Epidermal melanocyte (primary cell): ENCODE measurements at regions not wholly inside any gene's neighbourhood (a gene's known extent, or its start where the extent isn't known, plus 50 kb on each side); places are given as distances from the start of the nearest gene placed in this dataset.
A peak's percentile ranks its signal among the peaks of the same experiment; 100 is the strongest.

Experiments used
- DNase-seq: peaks from one replicate; pipeline ENCODE4 v3.0.0; 2011; ENCODE audit warnings: low spot score; ENCODE audit not compliant: insufficient read length

DNA sequence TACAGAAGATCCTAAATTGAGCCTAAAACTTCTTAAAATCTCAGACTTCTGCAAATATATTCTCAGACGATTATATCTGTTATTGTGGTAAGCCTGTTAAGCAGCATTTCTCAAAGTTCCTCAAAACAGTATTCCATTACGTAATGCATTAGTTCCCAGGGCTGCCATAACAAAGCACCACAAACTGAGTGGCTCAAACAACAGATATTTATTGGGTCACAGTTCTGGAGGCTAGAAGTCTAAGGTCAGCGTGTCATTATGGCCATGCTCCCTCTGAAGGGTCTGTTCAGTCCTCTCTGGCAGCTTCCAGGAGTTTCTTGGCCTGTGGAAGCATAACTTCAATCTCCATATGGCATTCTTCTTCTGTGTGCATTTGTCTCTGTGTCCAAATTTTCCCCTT, 103.5 kb upstream of the ST6GALNAC5 start:
- no peak for DNase-seq

DNA sequence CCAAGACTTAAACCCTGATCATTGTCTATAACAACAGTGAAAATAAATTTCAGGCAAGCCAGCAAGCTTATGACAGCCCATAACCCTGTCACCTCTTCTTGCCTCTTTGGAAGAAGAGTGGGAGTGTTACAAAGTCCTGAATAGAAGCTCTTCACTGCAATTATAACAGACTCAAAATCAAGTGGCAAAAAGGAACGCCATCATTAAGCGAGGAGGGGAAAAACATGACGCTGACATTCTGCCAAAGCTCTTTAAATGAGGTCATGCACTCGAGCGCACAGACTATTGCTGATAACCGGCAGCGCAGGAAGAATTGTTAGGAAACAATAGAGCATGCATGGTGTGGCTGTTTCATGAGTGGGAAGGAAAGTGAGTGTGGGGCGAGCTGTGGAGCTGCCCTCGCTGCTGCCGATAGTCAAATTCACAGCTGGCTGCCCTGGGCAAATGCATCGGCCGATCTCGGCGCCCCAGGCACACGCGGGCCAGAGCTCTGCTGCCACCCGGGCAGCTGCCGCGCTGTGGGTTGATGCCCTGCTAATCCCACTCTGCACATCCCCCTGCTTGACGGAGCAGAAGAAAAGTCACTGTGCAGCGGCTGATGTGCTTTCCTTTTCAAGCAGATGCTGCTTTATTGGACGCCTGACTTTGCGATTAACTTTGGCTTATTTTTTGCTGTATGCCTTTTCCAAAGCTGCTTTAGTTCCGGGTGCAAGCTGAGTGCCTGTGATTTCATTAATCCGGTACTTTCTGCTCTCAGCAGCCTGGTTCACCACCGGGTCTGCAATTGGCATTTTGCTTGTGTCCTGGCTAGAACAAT, 102.4 kb upstream of the ST6GALNAC5 start:
- DNase-seq, result no peak

DNA sequence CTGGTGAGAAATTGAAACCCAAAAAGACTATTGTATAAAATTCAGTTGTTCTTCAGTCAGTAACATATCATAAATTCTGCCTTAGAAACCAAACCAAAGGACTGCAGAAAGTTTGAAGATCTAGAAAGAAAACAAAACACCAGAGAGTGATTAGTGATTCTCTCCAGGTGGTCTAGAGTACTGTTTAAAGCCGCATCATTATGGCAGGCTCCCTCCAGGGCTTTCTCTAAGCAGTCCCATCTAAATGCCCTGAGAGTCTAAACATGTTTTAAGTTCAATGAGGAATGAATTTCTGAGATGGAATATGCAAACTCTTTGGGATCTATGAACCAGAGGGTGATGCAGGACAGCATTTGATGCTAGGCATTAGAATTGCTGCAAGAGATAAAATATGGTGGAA, 100.9 kb upstream of the ST6GALNAC5 start:
- DNase-seq, result no peak

DNA sequence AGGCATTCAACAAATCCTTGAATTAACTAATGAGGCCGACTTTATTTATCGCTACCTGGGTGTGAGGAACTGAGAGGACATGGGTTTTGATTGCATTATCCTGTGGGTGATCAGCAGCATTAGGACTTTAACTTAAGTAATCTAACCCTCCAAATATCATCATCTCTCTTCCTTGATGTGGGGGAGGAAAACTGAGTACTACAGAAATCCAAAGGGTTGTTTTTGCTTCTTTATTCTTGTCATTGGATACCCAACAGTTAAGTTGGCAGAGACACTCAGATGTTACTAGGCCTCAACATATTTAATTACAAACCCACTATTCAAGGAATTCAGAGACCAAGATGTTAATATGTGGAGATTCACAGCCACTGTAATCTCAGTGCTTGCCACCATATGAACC, 97.4 kb upstream of the ST6GALNAC5 start:
- no peak for DNase-seq

DNA sequence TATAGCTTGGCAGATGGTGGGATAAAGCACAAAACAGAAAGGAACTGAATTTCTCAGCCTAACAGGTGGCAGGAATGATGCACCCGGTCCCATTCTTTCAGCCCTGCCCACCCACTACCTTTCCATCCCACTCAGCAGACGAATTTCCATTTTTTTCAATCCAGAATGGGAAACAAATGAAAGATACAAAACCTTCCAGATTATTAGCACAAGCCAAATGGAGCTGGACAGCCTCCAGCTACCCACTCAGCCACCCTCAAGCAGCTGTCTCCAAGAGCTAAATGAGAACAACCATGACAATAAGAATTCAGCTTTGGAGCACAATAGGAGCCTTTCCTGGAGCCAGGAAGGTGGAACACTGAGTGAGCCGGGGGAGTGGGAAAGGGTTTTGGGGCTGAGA, 96.3 kb upstream of the ST6GALNAC5 start:
- DNase-seq, result no peak

DNA sequence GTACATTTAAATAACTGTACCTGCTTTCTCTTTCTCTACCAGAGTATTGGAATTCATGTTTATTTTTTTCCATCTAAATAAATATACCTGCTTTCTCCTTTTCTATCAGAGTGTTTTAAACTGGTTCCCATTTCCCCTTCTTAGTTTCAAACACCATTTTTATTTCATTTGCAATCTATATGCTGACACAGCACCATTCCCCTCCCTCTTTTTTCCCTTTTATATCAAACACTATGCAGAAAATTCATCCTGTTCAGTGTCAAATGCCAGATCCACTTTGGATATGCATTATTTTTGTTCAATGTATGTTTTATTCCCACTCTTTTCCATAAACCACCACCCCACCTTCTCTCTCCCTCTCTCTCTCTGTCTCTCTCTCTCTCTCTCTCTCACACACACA, 85.8 kb upstream of the ST6GALNAC5 start:
- DNase-seq, result no peak

DNA sequence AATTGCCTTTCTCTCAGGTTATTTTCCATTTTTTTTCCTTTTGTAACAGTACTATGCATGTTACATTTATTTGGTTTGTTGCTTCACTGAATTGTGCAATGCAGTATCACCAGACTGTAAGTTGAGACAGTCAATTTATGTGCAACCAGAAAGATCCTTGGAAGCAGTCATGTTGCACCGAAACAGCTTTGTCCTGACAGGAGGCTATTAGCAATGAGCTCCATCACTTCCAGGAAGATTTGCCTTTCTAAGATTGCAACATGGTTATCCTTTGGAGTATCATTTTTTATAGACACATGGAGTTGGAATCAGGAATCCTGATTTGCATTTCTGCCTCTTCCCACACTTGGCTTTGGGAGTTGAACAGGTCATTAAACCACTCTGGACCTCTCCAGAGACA, 84.5 kb upstream of the ST6GALNAC5 start:
- DNase-seq, result peak; percentile 49

DNA sequence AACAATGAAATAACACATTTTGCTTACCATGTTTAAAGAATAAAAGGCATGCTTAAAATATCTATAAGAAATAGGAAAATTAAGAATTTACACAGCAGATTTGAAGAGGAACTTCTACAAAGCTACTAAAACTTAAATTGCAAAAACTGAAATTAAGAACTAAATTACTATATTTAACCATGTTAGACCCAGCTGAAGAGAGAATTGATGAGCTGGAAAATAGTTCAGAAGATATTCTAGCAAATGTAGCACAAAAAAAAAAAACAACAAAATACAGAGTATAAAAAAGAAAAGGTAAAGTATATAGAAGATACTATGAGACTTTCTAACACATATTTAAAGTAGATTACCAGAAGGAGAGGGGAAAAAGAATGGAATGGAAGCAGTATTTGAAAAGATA, 82.8 kb upstream of the ST6GALNAC5 start:
- DNase-seq, result no peak

DNA sequence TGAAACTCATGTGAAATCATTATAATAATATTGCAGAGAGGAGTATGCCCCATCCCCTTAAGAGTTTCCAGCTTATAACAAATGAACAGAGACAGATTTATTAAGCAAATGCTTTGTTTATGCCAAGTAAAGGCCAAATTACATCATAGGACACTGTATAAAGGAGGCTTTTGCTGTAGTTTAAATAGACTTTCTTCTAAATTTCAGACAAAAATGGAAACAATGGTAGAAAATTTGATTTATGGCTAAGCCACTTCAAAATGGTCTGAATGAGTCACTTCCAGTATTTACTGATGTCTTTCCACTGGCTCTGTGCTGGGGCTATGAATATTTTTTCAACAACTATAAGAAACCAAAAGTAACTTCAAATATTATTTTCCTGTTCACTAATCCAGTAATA, 81.1 kb upstream of the ST6GALNAC5 start:
- DNase-seq, result no peak

DNA sequence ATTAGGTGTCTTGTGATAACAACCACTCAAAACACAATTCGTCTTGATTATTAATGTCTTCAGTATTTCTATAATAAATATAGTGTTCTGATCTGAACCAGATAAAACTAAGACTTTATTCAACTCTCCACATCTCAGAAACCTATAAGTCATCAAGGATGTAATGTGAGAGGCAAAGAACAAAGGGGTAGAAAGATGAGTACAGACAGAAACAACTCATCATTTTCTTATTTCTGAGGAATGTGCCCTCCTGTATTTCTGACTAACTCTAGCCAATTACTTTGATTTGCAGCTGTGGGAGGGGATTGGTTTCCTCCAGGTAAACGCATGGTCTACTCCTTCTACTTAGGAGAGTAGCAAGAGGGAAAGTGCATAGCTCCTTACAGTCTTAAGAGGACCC, 73.7 kb upstream of the ST6GALNAC5 start:
- DNase-seq, result no peak

DNA sequence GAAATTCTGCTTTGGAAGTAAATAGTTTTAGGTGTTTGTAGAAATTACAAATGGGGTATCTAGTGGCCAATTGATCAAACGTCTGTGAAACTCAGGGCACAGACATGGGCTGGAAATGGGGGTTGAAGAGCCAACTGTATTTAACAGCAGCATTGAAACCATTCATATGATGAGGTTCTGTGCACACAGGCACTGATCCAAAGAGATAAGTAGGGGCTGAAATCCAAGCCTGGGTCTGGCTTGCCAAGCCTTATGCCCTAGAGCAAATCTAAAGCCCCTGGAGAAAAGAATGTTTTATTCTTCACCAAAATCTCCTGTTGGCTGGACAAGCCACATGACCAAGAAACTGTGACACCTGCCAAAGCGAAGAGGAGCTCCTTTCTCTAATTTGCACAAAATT, 67.6 kb upstream of the ST6GALNAC5 start:
- DNase-seq, result no peak

DNA sequence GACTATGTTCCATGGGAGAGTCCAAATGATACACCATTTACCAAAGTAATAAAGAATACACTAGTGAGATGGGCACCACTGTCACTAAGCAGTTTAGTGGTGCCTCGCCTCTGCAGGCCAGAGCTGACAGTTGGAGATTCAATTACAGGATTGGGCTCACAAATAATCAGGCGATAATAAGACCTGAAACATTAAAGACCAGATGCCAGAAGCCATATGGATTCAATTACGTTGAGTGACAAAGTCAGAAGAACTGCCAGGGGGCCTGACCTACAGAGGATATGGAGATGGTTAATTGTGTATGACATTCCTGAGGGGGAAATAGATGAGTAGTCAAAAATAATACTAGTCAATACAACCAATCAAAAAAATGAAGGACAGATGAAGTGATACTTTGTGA, 65.2 kb upstream of the ST6GALNAC5 start:
- DNase-seq, result no peak

DNA sequence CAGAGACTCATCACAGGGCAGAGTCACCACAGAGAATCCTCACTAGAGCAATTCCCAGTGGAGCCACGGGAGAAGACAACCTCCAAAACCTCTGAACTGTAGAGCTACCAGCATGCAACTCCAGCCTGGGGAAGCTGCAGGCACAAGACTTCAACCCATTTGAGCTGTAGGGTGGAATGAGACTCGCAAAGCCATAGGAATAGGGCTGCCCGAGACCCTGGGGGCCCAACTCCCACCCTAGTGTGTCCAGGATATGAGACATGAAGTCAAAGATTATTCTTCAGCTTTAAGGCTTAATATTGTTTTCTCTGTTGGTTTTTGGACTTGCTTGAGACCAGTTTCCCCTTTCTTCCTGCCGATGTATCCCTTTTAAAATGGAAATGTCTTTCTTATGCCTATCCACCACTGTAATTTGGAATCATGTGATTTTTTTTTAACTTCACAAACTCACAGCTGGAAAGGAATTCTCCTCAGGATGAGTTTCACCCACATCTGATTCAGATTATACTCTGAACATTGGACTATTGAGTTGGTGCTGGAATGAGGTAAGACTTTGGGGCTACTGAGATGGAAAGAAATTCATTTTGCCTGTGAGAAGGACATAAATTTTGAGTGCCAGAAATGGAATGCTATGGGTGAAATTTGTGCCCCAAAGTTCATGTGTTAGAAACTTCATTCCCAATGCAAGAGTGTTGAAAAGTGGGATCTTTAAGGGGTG, 59.6 kb upstream of the ST6GALNAC5 start:
- DNase-seq, result no peak
